SK-N-SH treated with all-trans-retinoic acid at 6 μM for 48 hours (cell line): ENCODE measurements at regions not wholly inside any gene's neighbourhood (a gene's known extent, or its start where the extent isn't known, plus 50 kb on each side); places are given as distances from the start of the nearest gene placed in this dataset.

Source experiments
- ATAC-seq: fragments of 200-7000 bp; cut with Tn5 transposase; 3 replicates; pipeline ENCODE4 v1.9.1; 2020; ENCODE audit warnings: mild to moderate bottlenecking, moderate library complexity
- BACH2 ChIP-seq: fragments of 250-450 bp; sonication (Bioruptor Pico); IDR thresholded peaks from 2 replicates; pipeline ENCODE4 v1.9.0; 2021; ENCODE audit warnings: mild to moderate bottlenecking, borderline replicate concordance
- CSDC2 ChIP-seq: fragments of 250-450 bp; sonication (Bioruptor Pico); IDR thresholded peaks from 2 replicates; pipeline ENCODE4 v1.5.0; 2020; ENCODE audit warnings: mild to moderate bottlenecking, moderate library complexity
- ESRRG ChIP-seq: fragments of 250-450 bp; sonication (Bioruptor Pico); IDR thresholded peaks from 2 replicates; pipeline ENCODE4 v1.6.1; 2021; ENCODE audit warnings: mild to moderate bottlenecking
- GLIS3 ChIP-seq: fragments of 250-450 bp; sonication (Bioruptor Pico); IDR thresholded peaks from 2 replicates; pipeline ENCODE4 v1.5.0; 2020; ENCODE audit warnings: mild to moderate bottlenecking, moderate library complexity
- ISL1 ChIP-seq: fragments of 250-450 bp; sonication (Bioruptor Pico); IDR thresholded peaks from 2 replicates; pipeline ENCODE4 v2.1.2; 2022; ENCODE audit warnings: mild to moderate bottlenecking, moderate library complexity
- OSR1 ChIP-seq: fragments of 250-450 bp; sonication (Bioruptor Pico); IDR thresholded peaks from 2 replicates; pipeline ENCODE4 v1.8.0; 2022; ENCODE audit warnings: moderate library complexity, mild to moderate bottlenecking, inconsistent platforms
- RARB ChIP-seq: fragments of 250-450 bp; sonication (Bioruptor Pico); IDR thresholded peaks from 2 replicates; pipeline ENCODE4 v1.8.0; 2021; ENCODE audit warnings: mild to moderate bottlenecking, moderate library complexity
- SNAI2 ChIP-seq: fragments of 250-450 bp; sonication (Bioruptor Pico); IDR thresholded peaks from 2 replicates; pipeline ENCODE4 v1.5.0; 2020; ENCODE audit warnings: mild to moderate bottlenecking, moderate library complexity
- TCF4 ChIP-seq: fragments of 250-450 bp; sonication (Bioruptor Pico); IDR thresholded peaks from 2 replicates; pipeline ENCODE4 v1.8.0; 2021; ENCODE audit warnings: mild to moderate bottlenecking, moderate library complexity, borderline replicate concordance
- TOX ChIP-seq: fragments of 250-450 bp; sonication (Bioruptor Pico); IDR thresholded peaks from 2 replicates; pipeline ENCODE4 v1.8.0; 2021; ENCODE audit warnings: mild to moderate bottlenecking, moderate library complexity, borderline replicate concordance
- ZC3H10 ChIP-seq: fragments of 250-450 bp; sonication (Bioruptor Pico); IDR thresholded peaks from 2 replicates; pipeline ENCODE4 v1.5.1; 2021; ENCODE audit warnings: mild to moderate bottlenecking, moderate library complexity
- ZFP3 ChIP-seq: fragments of 250-450 bp; sonication (Bioruptor Pico); IDR thresholded peaks from 2 replicates; pipeline ENCODE4 v1.5.0; 2020; ENCODE audit warnings: mild to moderate bottlenecking, moderate library complexity
- ZFP30 ChIP-seq: fragments of 450-650 bp; formaldehyde crosslinking; IDR thresholded peaks from 2 replicates; pipeline ENCODE4 v1.5.0; 2022; ENCODE audit warnings: mild to moderate bottlenecking, moderate library complexity
- ZNF565 ChIP-seq: fragments of 450-650 bp; formaldehyde crosslinking; conservative IDR thresholded peaks from 2 replicates; pipeline ENCODE4 v1.5.0; 2020; ENCODE audit warnings: low read depth, mild to moderate bottlenecking, moderate library complexity
- ZNF70 ChIP-seq: fragments of 450-650 bp; formaldehyde crosslinking; IDR thresholded peaks from 2 replicates; pipeline ENCODE4 v1.5.0; 2020; ENCODE audit warnings: mild to moderate bottlenecking, moderate library complexity
- ZNF8 ChIP-seq: fragments of 450-650 bp; formaldehyde crosslinking; IDR thresholded peaks from 2 replicates; pipeline ENCODE4 v1.5.0; 2020; ENCODE audit warnings: mild to moderate bottlenecking, moderate library complexity
- TF ChIP-seq, protein P1 (sequence below): fragments of 250-450 bp; sonication (Bioruptor Pico); IDR thresholded peaks from 2 replicates; pipeline ENCODE4 v1.5.1; 2021; ENCODE audit warnings: mild to moderate bottlenecking, moderate library complexity
- TF ChIP-seq, protein P2 (sequence below): fragments of 250-450 bp; sonication (Bioruptor Pico); IDR thresholded peaks from 2 replicates; pipeline ENCODE4 v1.8.0; 2021; ENCODE audit warnings: low read depth, mild to moderate bottlenecking, moderate library complexity, borderline replicate concordance
- TF ChIP-seq, protein P3 (sequence below): fragments of 250-450 bp; sonication (Bioruptor Pico); IDR thresholded peaks from 2 replicates; pipeline ENCODE4 v1.5.1; 2020; ENCODE audit warnings: low read depth, mild to moderate bottlenecking, moderate library complexity
- TF ChIP-seq, protein P4 (sequence below): fragments of 250-450 bp; sonication (Bioruptor Pico); IDR thresholded peaks from 2 replicates; pipeline ENCODE4 v1.5.0; 2020; ENCODE audit warnings: mild to moderate bottlenecking, moderate library complexity

DNA sequence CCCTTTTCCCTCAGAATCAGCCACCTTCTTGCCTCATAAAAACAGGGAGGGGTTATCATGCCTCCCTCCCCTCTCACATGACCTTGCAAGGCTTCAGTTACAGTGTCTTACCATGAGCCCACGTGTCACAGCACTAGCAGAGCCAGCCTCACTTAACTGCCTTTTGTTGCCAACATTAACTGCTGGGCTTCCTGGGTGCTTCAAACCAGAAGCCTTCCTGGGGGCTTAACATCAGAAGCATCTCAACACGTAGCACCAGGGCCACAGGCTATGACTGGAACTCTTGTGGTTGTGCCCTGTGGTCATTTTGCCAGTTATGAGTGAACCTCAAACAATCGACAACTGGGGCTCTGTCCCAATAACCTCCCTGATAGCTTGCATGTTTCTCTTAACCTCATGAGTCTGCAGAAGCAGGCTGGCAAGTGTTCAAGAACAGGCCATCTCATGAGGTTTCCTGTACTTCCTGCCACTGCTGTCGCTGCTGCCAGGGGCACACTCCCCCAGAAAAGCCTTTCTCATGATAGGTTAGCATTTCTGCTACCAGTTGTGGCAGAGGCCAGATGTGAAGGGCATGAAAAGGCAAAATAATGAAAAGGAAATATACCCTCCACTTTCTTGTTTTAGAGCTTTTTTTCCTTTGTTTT lies 132.2 kb downstream of the GLUL start:
- ATAC-seq, result no peak
- TF ChIP-seq ZC3H10 (no peak), SNAI2 (CRISPR knock-in tag) (no peak), ZFP3 (CRISPR knock-in tag) (no peak), OSR1 (CRISPR knock-in tag) (no peak), BACH2 (no peak), CSDC2 (CRISPR knock-in tag) (no peak), ISL1 (CRISPR knock-in tag) (no peak)
- TF ChIP-seq, protein P1, sequence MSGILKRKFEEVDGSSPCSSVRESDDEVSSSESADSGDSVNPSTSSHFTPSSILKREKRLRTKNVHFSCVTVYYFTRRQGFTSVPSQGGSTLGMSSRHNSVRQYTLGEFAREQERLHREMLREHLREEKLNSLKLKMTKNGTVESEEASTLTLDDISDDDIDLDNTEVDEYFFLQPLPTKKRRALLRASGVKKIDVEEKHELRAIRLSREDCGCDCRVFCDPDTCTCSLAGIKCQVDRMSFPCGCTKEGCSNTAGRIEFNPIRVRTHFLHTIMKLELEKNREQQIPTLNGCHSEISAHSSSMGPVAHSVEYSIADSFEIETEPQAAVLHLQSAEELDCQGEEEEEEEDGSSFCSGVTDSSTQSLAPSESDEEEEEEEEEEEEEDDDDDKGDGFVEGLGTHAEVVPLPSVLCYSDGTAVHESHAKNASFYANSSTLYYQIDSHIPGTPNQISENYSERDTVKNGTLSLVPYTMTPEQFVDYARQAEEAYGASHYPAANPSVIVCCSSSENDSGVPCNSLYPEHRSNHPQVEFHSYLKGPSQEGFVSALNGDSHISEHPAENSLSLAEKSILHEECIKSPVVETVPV (CRISPR knock-in tag), result no peak
- TF ChIP-seq, protein P2, sequence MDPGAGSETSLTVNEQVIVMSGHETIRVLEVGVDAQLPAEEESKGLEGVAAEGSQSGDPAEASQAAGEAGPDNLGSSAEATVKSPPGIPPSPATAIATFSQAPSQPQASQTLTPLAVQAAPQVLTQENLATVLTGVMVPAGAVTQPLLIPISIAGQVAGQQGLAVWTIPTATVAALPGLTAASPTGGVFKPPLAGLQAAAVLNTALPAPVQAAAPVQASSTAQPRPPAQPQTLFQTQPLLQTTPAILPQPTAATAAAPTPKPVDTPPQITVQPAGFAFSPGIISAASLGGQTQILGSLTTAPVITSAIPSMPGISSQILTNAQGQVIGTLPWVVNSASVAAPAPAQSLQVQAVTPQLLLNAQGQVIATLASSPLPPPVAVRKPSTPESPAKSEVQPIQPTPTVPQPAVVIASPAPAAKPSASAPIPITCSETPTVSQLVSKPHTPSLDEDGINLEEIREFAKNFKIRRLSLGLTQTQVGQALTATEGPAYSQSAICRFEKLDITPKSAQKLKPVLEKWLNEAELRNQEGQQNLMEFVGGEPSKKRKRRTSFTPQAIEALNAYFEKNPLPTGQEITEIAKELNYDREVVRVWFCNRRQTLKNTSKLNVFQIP (CRISPR knock-in tag), result no peak
- TF ChIP-seq, protein P3, sequence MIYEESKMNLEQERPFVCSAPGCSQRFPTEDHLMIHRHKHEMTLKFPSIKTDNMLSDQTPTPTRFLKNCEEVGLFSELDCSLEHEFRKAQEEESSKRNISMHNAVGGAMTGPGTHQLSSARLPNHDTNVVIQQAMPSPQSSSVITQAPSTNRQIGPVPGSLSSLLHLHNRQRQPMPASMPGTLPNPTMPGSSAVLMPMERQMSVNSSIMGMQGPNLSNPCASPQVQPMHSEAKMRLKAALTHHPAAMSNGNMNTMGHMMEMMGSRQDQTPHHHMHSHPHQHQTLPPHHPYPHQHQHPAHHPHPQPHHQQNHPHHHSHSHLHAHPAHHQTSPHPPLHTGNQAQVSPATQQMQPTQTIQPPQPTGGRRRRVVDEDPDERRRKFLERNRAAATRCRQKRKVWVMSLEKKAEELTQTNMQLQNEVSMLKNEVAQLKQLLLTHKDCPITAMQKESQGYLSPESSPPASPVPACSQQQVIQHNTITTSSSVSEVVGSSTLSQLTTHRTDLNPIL (CRISPR knock-in tag), result no peak

DNA sequence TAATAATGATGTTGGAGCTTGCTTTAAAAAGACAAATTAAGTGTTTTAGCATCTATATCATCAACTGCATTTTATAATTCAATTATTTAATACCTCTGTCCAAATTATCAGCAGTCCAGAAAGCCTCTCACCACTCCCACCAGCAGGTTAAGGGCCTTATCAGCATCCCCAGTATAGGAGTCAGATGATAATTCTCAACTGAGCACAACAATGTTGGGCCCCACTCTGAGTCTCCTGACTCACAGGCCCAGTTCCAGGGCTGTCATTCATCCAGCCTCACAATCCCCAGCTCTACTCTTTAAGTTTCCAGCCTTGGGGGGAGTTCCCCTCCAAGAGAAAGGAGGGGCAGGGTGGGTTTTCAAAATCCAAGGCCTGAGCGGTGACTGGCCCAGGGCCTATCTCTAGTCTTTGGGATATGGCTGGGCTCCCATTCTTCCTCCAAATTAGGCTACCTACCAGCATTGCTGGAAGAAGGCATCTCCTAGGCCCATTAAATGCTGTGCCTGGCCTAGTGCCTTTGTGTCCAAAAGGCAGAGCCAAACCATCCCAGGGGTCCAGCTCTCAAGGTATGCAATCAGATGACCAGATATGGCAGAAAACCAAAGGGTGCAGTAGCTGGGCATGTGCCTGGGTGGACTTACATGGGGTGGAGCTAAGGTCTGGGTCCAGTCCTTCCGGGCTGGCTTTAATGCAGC lies 134.1 kb downstream of the GLUL start:
- ATAC-seq, result no peak
- no peak for TF ChIP-seq RARB
- no peak for TF ChIP-seq ZFP3 (CRISPR knock-in tag)
- TF ChIP-seq ZNF565 (CRISPR knock-in tag), result no peak
- no peak for TF ChIP-seq ZNF8
- TF ChIP-seq CSDC2 (CRISPR knock-in tag), result no peak
- TF ChIP-seq, protein P4, sequence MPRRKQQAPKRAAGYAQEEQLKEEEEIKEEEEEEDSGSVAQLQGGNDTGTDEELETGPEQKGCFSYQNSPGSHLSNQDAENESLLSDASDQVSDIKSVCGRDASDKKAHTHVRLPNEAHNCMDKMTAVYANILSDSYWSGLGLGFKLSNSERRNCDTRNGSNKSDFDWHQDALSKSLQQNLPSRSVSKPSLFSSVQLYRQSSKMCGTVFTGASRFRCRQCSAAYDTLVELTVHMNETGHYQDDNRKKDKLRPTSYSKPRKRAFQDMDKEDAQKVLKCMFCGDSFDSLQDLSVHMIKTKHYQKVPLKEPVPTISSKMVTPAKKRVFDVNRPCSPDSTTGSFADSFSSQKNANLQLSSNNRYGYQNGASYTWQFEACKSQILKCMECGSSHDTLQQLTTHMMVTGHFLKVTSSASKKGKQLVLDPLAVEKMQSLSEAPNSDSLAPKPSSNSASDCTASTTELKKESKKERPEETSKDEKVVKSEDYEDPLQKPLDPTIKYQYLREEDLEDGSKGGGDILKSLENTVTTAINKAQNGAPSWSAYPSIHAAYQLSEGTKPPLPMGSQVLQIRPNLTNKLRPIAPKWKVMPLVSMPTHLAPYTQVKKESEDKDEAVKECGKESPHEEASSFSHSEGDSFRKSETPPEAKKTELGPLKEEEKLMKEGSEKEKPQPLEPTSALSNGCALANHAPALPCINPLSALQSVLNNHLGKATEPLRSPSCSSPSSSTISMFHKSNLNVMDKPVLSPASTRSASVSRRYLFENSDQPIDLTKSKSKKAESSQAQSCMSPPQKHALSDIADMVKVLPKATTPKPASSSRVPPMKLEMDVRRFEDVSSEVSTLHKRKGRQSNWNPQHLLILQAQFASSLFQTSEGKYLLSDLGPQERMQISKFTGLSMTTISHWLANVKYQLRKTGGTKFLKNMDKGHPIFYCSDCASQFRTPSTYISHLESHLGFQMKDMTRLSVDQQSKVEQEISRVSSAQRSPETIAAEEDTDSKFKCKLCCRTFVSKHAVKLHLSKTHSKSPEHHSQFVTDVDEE, result no peak
- TF ChIP-seq, protein P1 (CRISPR knock-in tag), result no peak
- no peak for TF ChIP-seq ISL1 (CRISPR knock-in tag)
- no peak for TF ChIP-seq ESRRG (CRISPR knock-in tag)
- no peak for TF ChIP-seq TCF4 (CRISPR knock-in tag)
- TF ChIP-seq ZNF70 (CRISPR knock-in tag), result no peak
- no peak for TF ChIP-seq GLIS3 (CRISPR knock-in tag)
- TF ChIP-seq, protein P3 (CRISPR knock-in tag), result no peak
- no peak for TF ChIP-seq OSR1 (CRISPR knock-in tag)
- TF ChIP-seq, all 23 proteins: peak for 0

DNA sequence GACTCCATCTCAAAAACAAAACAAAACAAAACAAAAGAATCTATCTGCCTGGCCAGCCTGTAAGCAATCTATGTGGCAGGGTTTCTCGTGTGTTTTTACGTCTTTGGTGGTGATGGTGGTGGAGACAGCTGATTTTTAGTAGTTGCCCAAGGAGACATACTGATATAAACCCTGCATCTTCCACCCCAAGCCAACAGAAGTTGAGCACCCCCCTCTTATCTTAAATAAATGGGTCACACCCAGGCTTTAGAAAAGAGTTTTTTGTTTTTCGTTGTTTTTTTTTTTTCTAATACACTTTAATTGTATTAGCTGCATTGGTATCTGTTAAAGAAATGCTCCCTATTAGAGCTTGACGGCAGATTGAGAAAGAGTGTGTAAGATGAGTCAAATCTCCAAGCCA lies 134.7 kb downstream of the GLUL start:
- TF ChIP-seq TOX (CRISPR knock-in tag) (no peak), ZC3H10 (no peak), ZFP3 (CRISPR knock-in tag) (no peak), ZNF8 (no peak), BACH2 (no peak), ESRRG (CRISPR knock-in tag) (no peak), ZFP30 (CRISPR knock-in tag) (no peak), RARB (no peak), CSDC2 (CRISPR knock-in tag) (no peak), GLIS3 (CRISPR knock-in tag) (no peak)
- no peak for ATAC-seq
